NCI-H1694 treated with DMSO at 0.1 percent for 48 hours (cell line): ENCODE measurements at regions not wholly inside any gene's neighbourhood (a gene's known extent, or its start where the extent isn't known, plus 50 kb on each side); places are given as distances from the start of the nearest gene placed in this dataset.
"Not testable (repeated sequence)": the region's sequence is repeated elsewhere in the genome, so short reads cannot be mapped to it uniquely, and the experiment has no call there.

ENCODE experiments used
- DNase-seq: peaks from one replicate; lab custom pipeline; 2025; lab: John Stamatoyannopoulos, UW

- no peak for DNase-seq
Observed at GRCh38 chr1:60890664-60891063, 191.7 kb upstream of the NFIA start.

GRCh38 chr1:60889709-60890108 lies 192.7 kb upstream of the NFIA start:
- no peak for DNase-seq

GRCh38 chr1:60888126-60888525 lies 194.2 kb upstream of the NFIA start:
- DNase-seq = peak; percentile 93

GRCh38 chr1:60886793-60887331 lies 195.5 kb upstream of the NFIA start:
- DNase-seq = peak; percentile 39

GRCh38 chr1:60886090-60886489 lies 196.3 kb upstream of the NFIA start:
- no peak for DNase-seq

- no peak for DNase-seq
Observed at GRCh38 chr1:60880202-60880601, 202.2 kb upstream of the NFIA start.

- no peak for DNase-seq
Observed at GRCh38 chr1:60878323-60878722, 204.0 kb upstream of the NFIA start.

- DNase-seq = no peak
Observed at GRCh38 chr1:60877376-60877775, 205.0 kb upstream of the NFIA start.

GRCh38 chr1:60876952-60877351 lies 205.4 kb upstream of the NFIA start:
- no peak for DNase-seq

GRCh38 chr1:60875138-60875537 lies 207.2 kb upstream of the NFIA start:
- DNase-seq = no peak

- DNase-seq = no peak
Observed at GRCh38 chr1:60874718-60875117, 207.6 kb upstream of the NFIA start.

GRCh38 chr1:60873396-60873795 lies 209.0 kb upstream of the NFIA start:
- DNase-seq = not testable (repeated sequence)

GRCh38 chr1:60872426-60873054 lies 209.8 kb upstream of the NFIA start:
- DNase-seq = no peak

- no peak for DNase-seq
Observed at GRCh38 chr1:60870269-60870865, 212.0 kb upstream of the NFIA start.

- DNase-seq = no peak
Observed at GRCh38 chr1:60868901-60869663, 213.3 kb upstream of the NFIA start.

- peak; percentile 78 for DNase-seq
Observed at GRCh38 chr1:60867782-60868181, 214.6 kb upstream of the NFIA start.

GRCh38 chr1:60866917-60867531 lies 215.3 kb upstream of the NFIA start:
- no peak for DNase-seq

GRCh38 chr1:60866226-60866900 lies 216.0 kb upstream of the NFIA start:
- DNase-seq = peak; percentile 50

GRCh38 chr1:60865166-60865565 lies 217.2 kb upstream of the NFIA start:
- peak; percentile 92 for DNase-seq

GRCh38 chr1:60864722-60865121 lies 217.6 kb upstream of the NFIA start:
- DNase-seq = no peak

GRCh38 chr1:60863131-60863530 lies 219.2 kb upstream of the NFIA start:
- DNase-seq = no peak

GRCh38 chr1:60861961-60862567 lies 220.3 kb upstream of the NFIA start:
- peak; percentile 66 for DNase-seq
